ENCODE measurements at regions not wholly inside any gene's neighbourhood (a gene's known extent, or its start where the extent isn't known, plus 50 kb on each side); places are given as distances from the start of the nearest gene placed in this dataset.
"Not testable (repeated sequence)": the region's sequence is repeated elsewhere in the genome, so short reads cannot be mapped to it uniquely, and the experiment has no call there.

GRCh38 chr9:115799734-115800133, 353.9 kb upstream of the PAPPA start:
- Histone ChIP-seq H3K4me3 (ENCODE audit: low read depth, low read length) (no peak overlapping the region), H3K27me3 (ENCODE audit: control insufficient read depth, insufficient read depth, low read length) (no peaks in the 10 kb centered on the region), H3K9me3 (ENCODE audit: control insufficient read depth, insufficient read depth, low read depth, low read length) (peaks cover 5% of the 10 kb centered on the region; the same call in 1 of the 2 replicates), H3K36me3 (ENCODE audit: control insufficient read depth, insufficient read depth, low read length) (peaks cover 8% of the 10 kb centered on the region), H3K27ac (ENCODE audit: low read depth, low read length) (no peak overlapping the region), H3K9ac (ENCODE audit: low read length) (no peak overlapping the region), H3K4me1 (ENCODE audit: control insufficient read depth, insufficient read depth, low read length) (no peaks in the 10 kb centered on the region)

DNA sequence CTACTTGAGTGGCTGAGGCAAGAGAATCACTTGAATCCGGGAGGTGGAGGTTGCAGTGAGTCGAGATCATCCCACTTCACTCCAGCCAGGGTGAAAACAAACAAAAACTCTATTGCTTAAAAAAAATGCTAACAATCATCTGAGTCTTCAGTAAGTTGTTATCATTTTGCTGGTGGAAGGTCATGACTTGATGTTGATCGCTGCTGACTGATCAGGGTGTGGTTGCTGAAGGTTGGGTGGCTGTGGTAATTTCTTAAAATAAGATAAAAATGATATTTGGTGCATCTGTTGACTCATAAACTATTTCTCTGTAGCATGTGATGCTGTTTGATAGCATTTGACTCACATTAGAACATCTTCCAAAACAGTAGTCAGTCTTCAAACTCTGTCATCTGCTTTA, 349.4 kb upstream of the PAPPA start:
- Histone ChIP-seq H3K27ac (ENCODE audit: low read depth, low read length) (no peak overlapping the region), H3K9ac (ENCODE audit: low read length) (no peak overlapping the region), H3K27me3 (ENCODE audit: control insufficient read depth, insufficient read depth, low read length) (no peaks in the 10 kb centered on the region), H3K36me3 (ENCODE audit: control insufficient read depth, insufficient read depth, low read length) (peaks cover 10% of the 10 kb centered on the region), H3K4me3 (ENCODE audit: low read depth, low read length) (no peak overlapping the region), H3K4me1 (ENCODE audit: control insufficient read depth, insufficient read depth, low read length) (no peaks in the 10 kb centered on the region), H3K9me3 (ENCODE audit: control insufficient read depth, insufficient read depth, low read depth, low read length) (peaks cover 5% of the 10 kb centered on the region; the same call in 1 of the 2 replicates)

GRCh38 chr9:115808108-115808507, 345.5 kb upstream of the PAPPA start:
- peaks cover 10% of the 10 kb centered on the region for H3K36me3 ChIP-seq (ENCODE audit: control insufficient read depth, insufficient read depth, low read length)
- H3K27ac ChIP-seq (ENCODE audit: low read depth, low read length), result no peak overlapping the region
- H3K4me1 ChIP-seq (ENCODE audit: control insufficient read depth, insufficient read depth, low read length), result no peaks in the 10 kb centered on the region
- H3K9ac ChIP-seq (ENCODE audit: low read length), result no peak overlapping the region
- H3K4me3 ChIP-seq (ENCODE audit: low read depth, low read length), result no peak overlapping the region
- no peaks in the 10 kb centered on the region for H3K27me3 ChIP-seq (ENCODE audit: control insufficient read depth, insufficient read depth, low read length)
- H3K9me3 ChIP-seq (ENCODE audit: control insufficient read depth, insufficient read depth, low read depth, low read length), result peaks cover 5% of the 10 kb centered on the region; the same call in 1 of the 2 replicates

DNA sequence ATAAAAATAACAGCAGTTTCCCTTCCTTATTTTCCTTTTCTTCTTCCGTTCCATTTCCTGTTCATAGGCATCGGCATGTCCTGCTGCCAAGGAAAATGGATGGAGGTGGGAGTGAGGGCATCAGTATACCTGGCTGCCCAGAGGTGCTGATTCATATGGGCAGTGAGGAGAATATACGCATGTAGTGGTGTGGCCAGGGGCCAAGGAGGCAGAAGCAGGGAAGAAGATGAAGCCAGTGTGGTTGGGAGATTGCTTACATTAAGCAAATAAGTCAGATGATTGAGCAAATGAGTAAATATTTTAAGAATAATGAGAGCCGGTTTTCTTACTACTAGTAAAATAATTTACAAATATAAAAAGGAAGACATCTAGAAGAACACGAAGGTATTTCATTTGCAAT, 344.9 kb upstream of the PAPPA start:
- no peak overlapping the region for H3K4me3 ChIP-seq (ENCODE audit: low read depth, low read length)
- peaks cover 5% of the 10 kb centered on the region; the same call in 1 of the 2 replicates for H3K9me3 ChIP-seq (ENCODE audit: control insufficient read depth, insufficient read depth, low read depth, low read length)
- no peaks in the 10 kb centered on the region for H3K4me1 ChIP-seq (ENCODE audit: control insufficient read depth, insufficient read depth, low read length)
- H3K27me3 ChIP-seq (ENCODE audit: control insufficient read depth, insufficient read depth, low read length), result no peaks in the 10 kb centered on the region
- H3K36me3 ChIP-seq (ENCODE audit: control insufficient read depth, insufficient read depth, low read length), result peaks cover 10% of the 10 kb centered on the region
- H3K9ac ChIP-seq (ENCODE audit: low read length), result no peak overlapping the region
- no peak overlapping the region for H3K27ac ChIP-seq (ENCODE audit: low read depth, low read length)

GRCh38 chr9:115810166-115810565, 343.4 kb upstream of the PAPPA start:
- no peaks in the 10 kb centered on the region for H3K27me3 ChIP-seq (ENCODE audit: control insufficient read depth, insufficient read depth, low read length)
- no peak overlapping the region for H3K27ac ChIP-seq (ENCODE audit: low read depth, low read length)
- no peak overlapping the region for H3K4me3 ChIP-seq (ENCODE audit: low read depth, low read length)
- no peaks in the 10 kb centered on the region for H3K4me1 ChIP-seq (ENCODE audit: control insufficient read depth, insufficient read depth, low read length)
- no peak overlapping the region for H3K9ac ChIP-seq (ENCODE audit: low read length)
- peaks cover 5% of the 10 kb centered on the region; the same call in 1 of the 2 replicates for H3K36me3 ChIP-seq (ENCODE audit: control insufficient read depth, insufficient read depth, low read length)
- H3K9me3 ChIP-seq (ENCODE audit: control insufficient read depth, insufficient read depth, low read depth, low read length), result peaks cover 4% of the 10 kb centered on the region; the same call in 1 of the 2 replicates

GRCh38 chr9:115814081-115814480, 339.5 kb upstream of the PAPPA start:
- Histone ChIP-seq H3K9me3 (ENCODE audit: control insufficient read depth, insufficient read depth, low read depth, low read length) (peaks cover 4% of the 10 kb centered on the region; the same call in 1 of the 2 replicates), H3K4me3 (ENCODE audit: low read depth, low read length) (no peak overlapping the region), H3K27ac (ENCODE audit: low read depth, low read length) (no peak overlapping the region), H3K9ac (ENCODE audit: low read length) (no peak overlapping the region), H3K36me3 (ENCODE audit: control insufficient read depth, insufficient read depth, low read length) (peaks cover 5% of the 10 kb centered on the region; the same call in 1 of the 2 replicates), H3K4me1 (ENCODE audit: control insufficient read depth, insufficient read depth, low read length) (no peaks in the 10 kb centered on the region), H3K27me3 (ENCODE audit: control insufficient read depth, insufficient read depth, low read length) (no peaks in the 10 kb centered on the region)

GRCh38 chr9:115815786-115816185, 337.8 kb upstream of the PAPPA start:
- H3K4me3 ChIP-seq (ENCODE audit: low read depth, low read length), result no peak overlapping the region

GRCh38 chr9:115818651-115819050, 334.9 kb upstream of the PAPPA start:
- not testable (repeated sequence) for H3K9me3 ChIP-seq (ENCODE audit: control insufficient read depth, insufficient read depth, low read depth, low read length); H3K4me3 ChIP-seq (ENCODE audit: low read depth, low read length); H3K4me1 ChIP-seq (ENCODE audit: control insufficient read depth, insufficient read depth, low read length); H3K36me3 ChIP-seq (ENCODE audit: control insufficient read depth, insufficient read depth, low read length); H3K27ac ChIP-seq (ENCODE audit: low read depth, low read length); H3K27me3 ChIP-seq (ENCODE audit: control insufficient read depth, insufficient read depth, low read length); H3K9ac ChIP-seq (ENCODE audit: low read length)

More at GRCh38 chr9:115815786-115816185, 337.8 kb upstream of the PAPPA start:
- Histone ChIP-seq H3K36me3 (ENCODE audit: control insufficient read depth, insufficient read depth, low read length) (peaks cover 5% of the 10 kb centered on the region; the same call in 1 of the 2 replicates), H3K27me3 (ENCODE audit: control insufficient read depth, insufficient read depth, low read length) (no peaks in the 10 kb centered on the region), H3K9me3 (ENCODE audit: control insufficient read depth, insufficient read depth, low read depth, low read length) (peaks cover 4% of the 10 kb centered on the region; the same call in 1 of the 2 replicates), H3K4me1 (ENCODE audit: control insufficient read depth, insufficient read depth, low read length) (no peaks in the 10 kb centered on the region), H3K9ac (ENCODE audit: low read length) (no peak overlapping the region), H3K27ac (ENCODE audit: low read depth, low read length) (no peak overlapping the region)

GRCh38 chr9:115832031-115832430, 321.6 kb upstream of the PAPPA start:
- H3K9ac ChIP-seq (ENCODE audit: low read length), result no peak overlapping the region
- H3K36me3 ChIP-seq (ENCODE audit: control insufficient read depth, insufficient read depth, low read length), result peaks cover 31% of the 10 kb centered on the region; the same call in 1 of the 2 replicates
- H3K27me3 ChIP-seq (ENCODE audit: control insufficient read depth, insufficient read depth, low read length), result no peaks in the 10 kb centered on the region
- no peak overlapping the region for H3K4me3 ChIP-seq (ENCODE audit: low read depth, low read length)
- peaks cover 9% of the 10 kb centered on the region; the same call in 1 of the 2 replicates for H3K4me1 ChIP-seq (ENCODE audit: control insufficient read depth, insufficient read depth, low read length)
- peaks cover 7% of the 10 kb centered on the region; the same call in 1 of the 2 replicates for H3K9me3 ChIP-seq (ENCODE audit: control insufficient read depth, insufficient read depth, low read depth, low read length)
- no peak overlapping the region for H3K27ac ChIP-seq (ENCODE audit: low read depth, low read length)

DNA sequence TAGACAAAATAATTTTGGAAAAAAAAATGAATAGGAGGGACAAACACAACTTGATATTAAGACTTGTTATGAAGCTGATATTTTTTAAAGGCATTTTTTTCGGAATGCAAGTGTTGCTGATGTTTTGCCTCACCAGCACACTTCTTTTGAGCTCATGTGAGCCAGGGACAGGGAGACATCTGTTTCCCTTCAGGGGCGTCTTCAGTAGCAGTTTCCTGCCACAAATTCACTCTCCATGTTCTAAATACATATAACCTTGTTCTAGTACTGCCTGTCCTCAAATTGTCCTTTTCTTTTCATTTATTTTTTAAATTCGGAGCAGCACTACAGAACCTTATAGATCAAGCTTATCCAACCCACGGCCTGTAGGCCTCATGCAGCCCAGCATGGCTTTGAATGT, 316.0 kb upstream of the PAPPA start:
- peak overlapping the region; percentile 50 for H3K9ac ChIP-seq (ENCODE audit: low read length)
- no peaks in the 10 kb centered on the region for H3K27me3 ChIP-seq (ENCODE audit: control insufficient read depth, insufficient read depth, low read length)
- peak overlapping the region; percentile 66; the same call in 1 of the 2 replicates for H3K27ac ChIP-seq (ENCODE audit: low read depth, low read length)
- peak overlapping the region; percentile 32; the same call in 1 of the 2 replicates for H3K4me3 ChIP-seq (ENCODE audit: low read depth, low read length)
- H3K9me3 ChIP-seq (ENCODE audit: control insufficient read depth, insufficient read depth, low read depth, low read length), result no peaks in the 10 kb centered on the region
- H3K36me3 ChIP-seq (ENCODE audit: control insufficient read depth, insufficient read depth, low read length), result peaks cover 23% of the 10 kb centered on the region; the same call in 1 of the 2 replicates
- peaks cover 29% of the 10 kb centered on the region for H3K4me1 ChIP-seq (ENCODE audit: control insufficient read depth, insufficient read depth, low read length)

GRCh38 chr9:115838417-115838816, 315.2 kb upstream of the PAPPA start:
- Histone ChIP-seq H3K9ac (ENCODE audit: low read length) (peak overlapping the region; percentile 50), H3K27ac (ENCODE audit: low read depth, low read length) (peak overlapping the region; percentile 66; the same call in 1 of the 2 replicates), H3K27me3 (ENCODE audit: control insufficient read depth, insufficient read depth, low read length) (no peaks in the 10 kb centered on the region), H3K36me3 (ENCODE audit: control insufficient read depth, insufficient read depth, low read length) (peaks cover 18% of the 10 kb centered on the region; the same call in 1 of the 2 replicates), H3K9me3 (ENCODE audit: control insufficient read depth, insufficient read depth, low read depth, low read length) (no peaks in the 10 kb centered on the region), H3K4me3 (ENCODE audit: low read depth, low read length) (peak overlapping the region; percentile 32; the same call in 1 of the 2 replicates), H3K4me1 (ENCODE audit: control insufficient read depth, insufficient read depth, low read length) (peaks cover 24% of the 10 kb centered on the region)

Data from HUES6 (cell line).